Sigmoid colon (tissue), 6 donors: ENCODE measurements at regions not wholly inside any gene's neighbourhood (a gene's known extent, or its start where the extent isn't known, plus 50 kb on each side); places are given as distances from the start of the nearest gene placed in this dataset.

ENCODE experiments used
- DNase-seq: peaks from one replicate; pipeline ENCODE4 v3.0.0-alpha.2; 2019
- H3K27ac ChIP-seq, 4 donors: fragments of 200-600 bp; sonication (generic); one replicate each; pipeline ENCODE4 v1.5.1; 2016 to 2019; ENCODE audit warnings: mild to moderate bottlenecking in 1 of 4
- H3K27me3 ChIP-seq, 3 donors: fragments of 200-600 bp; sonication (generic); one replicate each; pipeline ENCODE4 v1.5.1; 2019; ENCODE audit warnings: mild to moderate bottlenecking in 1 of 3
- H3K36me3 ChIP-seq, 4 donors: fragments of 200-600 bp; sonication (generic); one replicate each; pipeline ENCODE4 v1.5.1; 2016 to 2019
- H3K4me1 ChIP-seq, 4 donors: fragments of 200-600 bp; sonication (generic); one replicate each; pipeline ENCODE4 v1.5.1; 2017 to 2019
- H3K4me3 ChIP-seq, 4 donors: fragments of 200-600 bp; sonication (generic); one replicate each; pipeline ENCODE4 v1.5.1; 2017 to 2019; ENCODE audit warnings: mild to moderate bottlenecking in 2 of 4, moderate library complexity in 1 of 4
- H3K9me3 ChIP-seq, 4 donors: fragments of 200-600 bp in 3 of 4; sonication (generic) in 3 of 4; one replicate each; pipeline versions ENCODE4 v1.5.1 to v1.6.1; 2013 to 2019
- EP300 ChIP-seq, 4 donors: sonication (generic); formaldehyde crosslinking; IDR thresholded peaks; one replicate each; pipeline ENCODE4 v1.6.1; 2017; ENCODE audit warnings: antibody characterized with exemption in 4 of 4
- POLR2A ChIP-seq, 2 donors: fragments of 450-650 bp; IDR thresholded peaks; one replicate each; pipeline ENCODE4 v1.6.1; 2016; ENCODE audit warnings: antibody characterized with exemption in 2 of 2, mild to moderate bottlenecking in 2 of 2, moderate library complexity in 2 of 2
- POLR2AphosphoS5 ChIP-seq, 4 donors: sonication (generic); formaldehyde crosslinking; IDR thresholded peaks; one replicate each; pipeline ENCODE4 v1.6.1; 2017; ENCODE audit warnings: antibody characterized with exemption in 4 of 4
- WGBS, 2 donors: extraction: QIAGEN DNeasy Blood & Tissue Kit; methylation state at CpG; one replicate each; pipeline ENCODE4 v1.1.7; 2013; 5-methylcytosine and 5-hydroxymethylcytosine counted together
- intact Hi-C: fragments of 100-400 bp; cut with DNase I; formaldehyde crosslinking; loops from one replicate; pipeline ENCODE4 v1.15.1; 2023
- TF ChIP-seq, protein P1 (sequence below), 4 experiments: fragments of 450-650 bp in 3 of 4; fragments of 200-600 bp in 1 of 4; IDR thresholded peaks; one replicate each; pipeline ENCODE4 v1.5.1; 2016 to 2019; ENCODE audit warnings: antibody characterized with exemption in 4 of 4, mild to moderate bottlenecking in 3 of 4, moderate library complexity in 2 of 4
- donor health status: healthy with polysubstance abuse.
- donor health status: healthy.

DNA sequence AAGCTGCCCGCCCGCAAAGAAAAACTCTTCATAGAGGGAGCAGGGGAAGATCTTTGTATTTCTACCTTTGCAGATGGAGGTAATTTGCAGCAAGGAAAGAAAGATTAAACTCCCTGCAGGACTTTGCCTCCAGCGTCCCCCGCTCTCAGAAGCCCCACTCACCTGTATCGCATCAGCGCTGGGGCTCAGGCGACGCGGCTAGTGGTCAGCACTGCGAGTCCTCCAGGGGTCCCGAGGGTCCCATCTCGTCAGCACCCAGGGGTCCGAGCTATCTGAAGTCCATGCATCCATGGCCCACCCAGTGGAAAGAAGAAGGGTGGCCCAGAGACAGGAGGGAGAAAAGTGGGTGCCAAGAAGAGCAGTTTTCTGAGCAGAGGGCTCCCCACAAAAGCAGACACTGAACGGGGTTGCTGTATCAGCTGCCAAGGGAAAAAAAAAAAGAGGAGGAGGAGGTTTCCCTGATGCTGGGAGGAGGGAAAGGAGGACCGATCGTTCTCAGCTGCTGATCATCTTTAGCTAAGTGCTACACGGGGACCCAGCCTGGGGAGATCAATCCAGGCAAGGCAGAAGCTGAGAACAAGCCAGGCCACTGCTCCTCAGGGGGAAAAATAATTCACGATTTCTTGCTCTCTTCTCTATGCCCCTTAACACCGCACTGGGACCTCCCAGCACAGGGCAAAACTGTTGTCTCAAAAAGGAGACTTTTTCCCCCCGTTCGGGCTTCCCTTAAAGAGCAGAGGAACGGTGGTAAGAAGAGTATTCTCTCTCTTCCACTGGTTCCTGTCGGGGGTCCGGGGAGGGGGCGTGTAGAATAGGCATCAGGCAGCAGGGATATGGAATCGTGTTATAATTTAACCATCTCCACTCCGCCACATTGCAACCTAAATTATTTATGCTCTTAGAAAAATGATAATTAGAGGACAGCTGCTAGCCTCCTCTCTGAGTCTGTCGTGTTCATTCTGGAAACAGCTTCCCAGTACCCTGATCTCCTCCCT is 117.7 kb upstream of the CACNA1A start:
- 43 to 69% methylated on average over 28 of the region's 28 CpGs for WGBS, 2 donors
- H3K27ac ChIP-seq = no peak overlapping the region
- H3K4me3 ChIP-seq = no peak overlapping the region
- intact Hi-C loops = no loop called here
- H3K9me3 ChIP-seq = no peaks in the 10 kb centered on the region
- no peaks in the 10 kb centered on the region for H3K36me3 ChIP-seq
- TF ChIP-seq POLR2AphosphoS5 (IDR thresholded peaks at IDR 0.05) = no peak
- TF ChIP-seq EP300 (IDR thresholded peaks at IDR 0.05) = no peak
- TF ChIP-seq, protein P1, sequence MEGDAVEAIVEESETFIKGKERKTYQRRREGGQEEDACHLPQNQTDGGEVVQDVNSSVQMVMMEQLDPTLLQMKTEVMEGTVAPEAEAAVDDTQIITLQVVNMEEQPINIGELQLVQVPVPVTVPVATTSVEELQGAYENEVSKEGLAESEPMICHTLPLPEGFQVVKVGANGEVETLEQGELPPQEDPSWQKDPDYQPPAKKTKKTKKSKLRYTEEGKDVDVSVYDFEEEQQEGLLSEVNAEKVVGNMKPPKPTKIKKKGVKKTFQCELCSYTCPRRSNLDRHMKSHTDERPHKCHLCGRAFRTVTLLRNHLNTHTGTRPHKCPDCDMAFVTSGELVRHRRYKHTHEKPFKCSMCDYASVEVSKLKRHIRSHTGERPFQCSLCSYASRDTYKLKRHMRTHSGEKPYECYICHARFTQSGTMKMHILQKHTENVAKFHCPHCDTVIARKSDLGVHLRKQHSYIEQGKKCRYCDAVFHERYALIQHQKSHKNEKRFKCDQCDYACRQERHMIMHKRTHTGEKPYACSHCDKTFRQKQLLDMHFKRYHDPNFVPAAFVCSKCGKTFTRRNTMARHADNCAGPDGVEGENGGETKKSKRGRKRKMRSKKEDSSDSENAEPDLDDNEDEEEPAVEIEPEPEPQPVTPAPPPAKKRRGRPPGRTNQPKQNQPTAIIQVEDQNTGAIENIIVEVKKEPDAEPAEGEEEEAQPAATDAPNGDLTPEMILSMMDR (IDR thresholded peaks at IDR 0.05) = no peak
- TF ChIP-seq POLR2A (IDR thresholded peaks at IDR 0.05) = no peak
- DNase-seq = no peak
- H3K4me1 ChIP-seq = no peaks in the 10 kb centered on the region
- peaks cover 13 to 63% (median 20%) of the 10 kb centered on the region in 3 donors for H3K27me3 ChIP-seq

DNA sequence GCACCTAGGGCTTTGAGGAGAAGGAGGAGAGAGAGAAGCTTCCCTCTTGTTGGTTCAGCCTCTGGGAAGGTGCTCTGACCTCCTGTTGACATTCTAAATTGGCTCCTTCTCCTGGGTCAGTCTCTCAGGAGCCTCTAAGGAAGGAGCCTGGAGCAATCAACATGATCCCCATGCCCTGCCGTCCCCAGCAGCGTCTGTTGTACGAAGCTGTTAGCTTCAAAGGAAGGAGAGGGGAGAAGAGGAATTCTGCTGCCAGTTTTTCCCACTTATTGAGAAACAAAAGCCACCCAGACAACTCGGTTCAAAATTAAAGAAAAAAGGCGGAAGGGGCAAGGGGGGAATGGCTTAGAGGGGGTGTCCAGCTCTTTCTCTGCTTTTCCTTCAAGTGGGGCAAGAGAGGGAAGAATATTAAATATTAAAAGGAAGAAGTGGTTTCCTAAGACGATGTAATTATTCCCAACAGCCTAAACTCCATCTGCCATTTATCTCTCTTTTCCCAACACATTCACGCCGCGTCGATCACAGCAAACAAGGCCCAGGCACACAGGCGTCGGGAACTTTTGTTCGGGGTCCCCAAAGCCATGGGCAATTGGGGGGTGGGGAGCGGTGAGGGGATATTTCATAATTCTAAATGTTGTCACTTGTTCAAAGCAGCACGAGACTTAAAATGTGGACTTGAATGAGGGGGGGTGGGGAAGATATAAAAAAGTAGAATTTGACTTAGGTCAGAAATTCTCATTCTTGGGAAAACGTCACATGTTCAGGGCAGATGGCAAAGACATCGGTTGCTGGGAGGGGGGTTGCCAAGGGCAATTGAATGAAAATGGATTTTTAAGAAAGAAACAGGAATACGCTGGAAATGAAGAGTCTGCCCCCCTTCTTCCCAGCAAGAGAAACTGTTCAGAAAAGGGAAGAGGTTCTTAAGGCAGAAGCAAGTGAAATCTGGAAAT is 116.8 kb upstream of the CACNA1A start:
- Histone ChIP-seq H3K4me3 (no peak overlapping the region), H3K4me1 (no peaks in the 10 kb centered on the region), H3K9me3 (no peaks in the 10 kb centered on the region), H3K36me3 (no peaks in the 10 kb centered on the region), H3K27ac (no peak overlapping the region), H3K27me3 (peaks cover 13 to 60% (median 20%) of the 10 kb centered on the region in 3 donors)
- DNase-seq = no peak
- TF ChIP-seq POLR2A (IDR thresholded peaks at IDR 0.05) (no peak), POLR2AphosphoS5 (IDR thresholded peaks at IDR 0.05) (no peak), EP300 (IDR thresholded peaks at IDR 0.05) (no peak)
- TF ChIP-seq, protein P1 (IDR thresholded peaks at IDR 0.05) = no peak
- intact Hi-C loops = no loop called here
- 62 to 80% methylated on average over 18 of the region's 18 CpGs for WGBS, 2 donors

DNA sequence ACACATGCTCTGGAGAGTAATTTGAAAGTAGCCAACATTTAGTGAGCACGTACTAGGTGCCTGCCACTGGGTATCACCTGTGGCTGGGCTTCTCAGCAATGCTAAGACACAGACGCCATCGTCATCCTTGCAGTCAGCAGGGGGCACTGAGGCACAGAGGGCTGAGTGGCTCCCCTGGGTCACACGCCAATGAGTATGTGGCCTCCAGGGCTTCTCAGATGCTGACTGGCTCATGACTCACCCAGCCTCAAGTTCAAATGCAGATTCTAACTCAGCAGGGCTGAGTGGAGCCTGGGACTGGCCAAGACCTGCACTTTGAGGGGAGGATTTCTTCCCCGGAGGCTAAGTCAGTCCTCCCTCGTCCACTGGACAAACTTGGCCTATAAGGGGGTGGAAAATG is 115.1 kb upstream of the CACNA1A start:
- H3K4me3 ChIP-seq = no peak overlapping the region
- no peak overlapping the region for H3K27ac ChIP-seq
- no peaks in the 10 kb centered on the region for H3K4me1 ChIP-seq
- no peak for TF ChIP-seq POLR2AphosphoS5 (IDR thresholded peaks at IDR 0.05)
- TF ChIP-seq, protein P1 (IDR thresholded peaks at IDR 0.05) = no peak
- no peak for TF ChIP-seq EP300 (IDR thresholded peaks at IDR 0.05)
- no peak for TF ChIP-seq POLR2A (IDR thresholded peaks at IDR 0.05)
- H3K36me3 ChIP-seq = no peaks in the 10 kb centered on the region
- H3K9me3 ChIP-seq = no peaks in the 10 kb centered on the region
- intact Hi-C loops = no loop called here
- 79 to 85% methylated on average over 6 of the region's 6 CpGs for WGBS, 2 donors
- peaks cover 13 to 52% (median 20%) of the 10 kb centered on the region in 3 donors for H3K27me3 ChIP-seq
- no peak for DNase-seq

DNA sequence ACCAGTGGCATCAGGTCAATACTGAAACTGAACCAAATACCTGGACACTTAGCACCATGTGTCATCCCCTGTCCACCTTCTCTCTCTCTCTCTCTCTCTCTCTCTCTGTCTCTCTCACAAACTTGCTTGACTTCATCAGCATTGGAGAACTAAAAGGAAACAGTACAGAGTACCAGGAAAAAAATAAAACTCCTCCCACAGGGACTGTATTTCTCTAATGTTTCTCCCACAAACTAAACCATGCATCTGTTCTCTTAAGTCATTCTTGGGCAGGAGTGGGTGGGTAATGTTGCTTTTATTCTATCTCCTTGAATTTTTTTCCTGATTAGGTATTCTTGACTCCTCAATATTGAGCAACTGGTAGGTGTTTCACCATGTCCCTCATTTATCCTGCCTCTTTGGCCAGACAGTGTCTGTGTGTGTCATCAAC is 112.9 kb upstream of the CACNA1A start:
- intact Hi-C loops = no loop called here
- H3K27me3 ChIP-seq = peaks cover 0 to 33% (median 7%) of the 10 kb centered on the region in 3 donors
- TF ChIP-seq EP300 (IDR thresholded peaks at IDR 0.05) = no peak
- TF ChIP-seq, protein P1 (IDR thresholded peaks at IDR 0.05) = no peak
- no peak for TF ChIP-seq POLR2AphosphoS5 (IDR thresholded peaks at IDR 0.05)
- TF ChIP-seq POLR2A (IDR thresholded peaks at IDR 0.05) = no peak
- H3K9me3 ChIP-seq = no peaks in the 10 kb centered on the region
- H3K4me1 ChIP-seq = no peaks in the 10 kb centered on the region
- H3K4me3 ChIP-seq = no peak overlapping the region
- DNase-seq = no peak
- H3K27ac ChIP-seq = no peak overlapping the region
- H3K36me3 ChIP-seq = no peaks in the 10 kb centered on the region
